ENCODE measurements at regions not wholly inside any gene's neighbourhood (a gene's known extent, or its start where the extent isn't known, plus 50 kb on each side); places are given as distances from the start of the nearest gene placed in this dataset.

DNA sequence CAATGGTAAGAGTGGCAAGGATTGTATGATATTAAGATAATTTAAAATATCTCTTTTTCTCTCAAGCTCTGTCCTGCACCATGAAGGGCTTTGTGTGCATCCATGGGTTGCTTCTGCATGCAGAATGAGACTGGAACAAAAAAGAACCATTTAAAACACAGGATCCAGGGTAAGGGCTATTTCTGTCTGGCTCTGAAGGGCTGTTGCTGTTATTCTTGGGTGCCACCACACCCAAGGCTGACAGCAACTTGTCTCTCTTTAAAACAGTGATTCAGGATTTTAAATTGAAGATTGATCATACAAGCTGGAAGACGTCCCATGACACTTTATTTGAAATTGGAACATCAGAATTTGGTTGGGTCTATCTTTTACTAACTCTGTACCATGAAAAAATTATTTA lies 268.8 kb upstream of the CNTN3 start:
- H3K4me3 ChIP-seq (ENCODE audit: extremely low read depth in 1 of 4, insufficient read depth in 2 of 4, low read depth in 3 of 4, low read length in 4 of 4) = no peak overlapping the region
- H3K79me2 ChIP-seq (ENCODE audit: control insufficient read depth in 1 of 2, insufficient read depth in 2 of 2, low read length in 2 of 2) = no peaks in the 10 kb centered on the region
- H3K4me1 ChIP-seq (replicated peaks in 1 of 4; ENCODE audit: control insufficient read depth in 3 of 4, insufficient read depth in 4 of 4, low read length in 3 of 4) = no peaks in the 10 kb centered on the region
- H3K18ac ChIP-seq (ENCODE audit: extremely low read depth, low read length) = no peak overlapping the region
- H2AK5ac ChIP-seq (ENCODE audit: low read depth, low read length) = no peak overlapping the region
- 82% methylated on average over 1 of the region's 1 CpG; no CpG with 5 or more reads in 1 of the 2 experiments for WGBS, 2 experiments (ENCODE audit: extremely low coverage in 1 of 2, insufficient coverage in 1 of 2, insufficient read length in 1 of 2, insufficient replicate concordance in 2 of 2, low coverage in 1 of 2, low lambda C conversion rate in 2 of 2, missing lambda C conversion rate in 1 of 2)
- H2BK15ac ChIP-seq (ENCODE audit: low read length) = no peak overlapping the region
- no peaks in the 10 kb centered on the region for H3K23me2 ChIP-seq (ENCODE audit: low read depth, low read length)
- no peak overlapping the region for H2BK12ac ChIP-seq (ENCODE audit: low read depth, low read length)
- peaks cover 0 to 1% of the 10 kb centered on the region in 2 experiments for H4K20me1 ChIP-seq (replicated peaks in 1 of 2; ENCODE audit: control insufficient read depth in 1 of 2, insufficient read depth in 2 of 2, low read length in 2 of 2)
- H2AFZ ChIP-seq (ENCODE audit: low read length) = no peak overlapping the region
- no peak overlapping the region for H2BK5ac ChIP-seq (ENCODE audit: low read depth, low read length)
- no peaks in the 10 kb centered on the region for H3K79me1 ChIP-seq (ENCODE audit: low read depth, low read length)
- no peak overlapping the region for H4K8ac ChIP-seq (ENCODE audit: extremely low read depth, insufficient read depth, low read length)
- H2BK120ac ChIP-seq (replicated peaks; ENCODE audit: low read depth, low read length) = no peak overlapping the region
- POLR2A ChIA-PET (ENCODE audit: partially characterized antibody) = no interaction called here
- H3K36me3 ChIP-seq (ENCODE audit: control insufficient read depth in 2 of 4, insufficient read depth in 4 of 4, low read length in 3 of 4) = no peaks in the 10 kb centered on the region
- H3K27me3 ChIP-seq (replicated peaks in 1 of 4; ENCODE audit: control insufficient read depth in 3 of 4, extremely low read depth in 1 of 4, insufficient read depth in 3 of 4, low read length in 3 of 4) = no peaks in the 10 kb centered on the region
- DNase-seq (ENCODE audit: low read depth in 1 of 2, low spot score in 2 of 2) (no peak), FAIRE-seq (peak; percentile 7)
- no peak overlapping the region for H3K56ac ChIP-seq (replicated peaks; ENCODE audit: insufficient read length, low read depth, low read length)
- no peak overlapping the region for H3K14ac ChIP-seq (ENCODE audit: insufficient read length)
- no peak overlapping the region for H3K23ac ChIP-seq (ENCODE audit: insufficient read length)
- H3K9me3 ChIP-seq (ENCODE audit: insufficient read depth in 2 of 2, low read depth in 1 of 2, low read length in 1 of 2) = no peaks in the 10 kb centered on the region
- no peak overlapping the region for H3K27ac ChIP-seq (ENCODE audit: low read depth, low read length)
- H2BK20ac ChIP-seq (ENCODE audit: low read length) = no peak overlapping the region
- H3K4ac ChIP-seq (replicated peaks; ENCODE audit: insufficient read length, low read depth, low read length) = no peak overlapping the region
- no peak overlapping the region for H4K5ac ChIP-seq (ENCODE audit: insufficient read length, low read depth, low read length)
- H4K91ac ChIP-seq (replicated peaks; ENCODE audit: insufficient read length, low read length) = no peak overlapping the region
- no peak overlapping the region for H3K4me2 ChIP-seq (ENCODE audit: insufficient read depth in 1 of 2, low read depth in 2 of 2, low read length in 2 of 2)
- no peak overlapping the region for H3K9ac ChIP-seq (replicated peaks in 1 of 4; ENCODE audit: extremely low read depth in 1 of 4, low read depth in 3 of 4, low read length in 3 of 4)
- CTCF ChIA-PET (ENCODE audit: partially characterized antibody) = interaction anchor here (0.8 to 2.1 kb wide), 6 partner anchors 10 to 448 kb away, joined by 3 to 6 read pairs (median 3); no protein-coding TSS in a partner anchor
- TF ChIP-seq PHF8 (conservative IDR thresholded peaks at IDR 0.05; ENCODE audit: low read depth, low read length) (no peak), JUN (IDR thresholded peaks at IDR 0.05; ENCODE audit: low read depth, low read length) (no peak), SP1 (IDR thresholded peaks at IDR 0.05; ENCODE audit: low read depth, low read length) (no peak), EP300 (IDR thresholded peaks at IDR 0.05; ENCODE audit: borderline replicate concordance in 1 of 2, low read depth in 2 of 2, low read length in 2 of 2) (no peak), SIRT6 (IDR thresholded peaks at IDR 0.05; ENCODE audit: low read length) (no peak), YY1 (IDR thresholded peaks at IDR 0.05; ENCODE audit: low read depth, low read length) (no peak), GABPA (IDR thresholded peaks at IDR 0.05; ENCODE audit: borderline replicate concordance, insufficient read depth, low read length) (no peak), POLR2AphosphoS5 (IDR thresholded peaks at IDR 0.05; ENCODE audit: low read depth, low read length) (no peak), TAF1 (IDR thresholded peaks at IDR 0.05; ENCODE audit: low read depth, low read length) (no peak), BACH1 (IDR thresholded peaks at IDR 0.05; ENCODE audit: low read length) (no peak), FOSL1 (IDR thresholded peaks at IDR 0.05; ENCODE audit: insufficient read depth, low read depth, low read length) (no peak), POLR2A (IDR thresholded peaks at IDR 0.05; ENCODE audit: control extremely low read depth in 1 of 2, low read depth in 2 of 2, low read length in 2 of 2) (no peak), SP2 (IDR thresholded peaks at IDR 0.05; ENCODE audit: low read length) (no peak), GTF2F1 (IDR thresholded peaks at IDR 0.05; ENCODE audit: borderline replicate concordance, low read depth, low read length) (no peak), TAF7 (optimal IDR thresholded peaks at IDR 0.05; ENCODE audit: borderline replicate concordance, low read depth, low read length) (no peak), CBX8 (IDR thresholded peaks at IDR 0.05; ENCODE audit: borderline replicate concordance, low read depth, low read length) (no peak), KDM4A (IDR thresholded peaks at IDR 0.05; ENCODE audit: low read depth, low read length, severe bottlenecking) (no peak)
